Activated naive CD4-positive, alpha-beta T cell treated with anti-CD3 and anti-CD28 coated beads, Interleukin-2, amount 10 ng/mL, durations not matched to agents 7 days and 5 days (primary cell): ENCODE measurements at regions not wholly inside any gene's neighbourhood (a gene's known extent, or its start where the extent isn't known, plus 50 kb on each side); places are given as distances from the start of the nearest gene placed in this dataset.

ENCODE experiments used
- CTCF ChIA-PET: fragments of 350-600 bp; sonication (Branson Sonifier 250); formaldehyde crosslinking; loops from one replicate; lab custom pipeline; 2021; ENCODE audit warnings: antibody characterized with exemption; lab: Charles Lee
- DNase-seq: peaks from one replicate; pipeline ENCODE4 v3.0.0-alpha.2; 2020
- H3K27ac Mint-ChIP-seq: one replicate; pipeline ENCODE4 v1.8.0; 2021; ENCODE audit warnings: mild to moderate bottlenecking, moderate library complexity, mixed read lengths
- H3K27me3 Mint-ChIP-seq: one replicate; pipeline ENCODE4 v1.8.0; 2021; ENCODE audit warnings: mild to moderate bottlenecking, mixed read lengths
- H3K36me3 Mint-ChIP-seq: one replicate; pipeline ENCODE4 v1.8.0; 2021; ENCODE audit warnings: mixed read lengths
- H3K4me1 Mint-ChIP-seq: one replicate; pipeline ENCODE4 v1.8.0; 2021; ENCODE audit warnings: mixed read lengths
- H3K4me3 Mint-ChIP-seq: one replicate; pipeline ENCODE4 v1.8.0; 2021; ENCODE audit warnings: mild to moderate bottlenecking, moderate library complexity, mixed read lengths
- H3K9me3 Mint-ChIP-seq: one replicate; pipeline ENCODE4 v1.8.0; 2021; ENCODE audit warnings: mixed read lengths

GRCh38 chr4:33628296-33628695 is 2616.0 kb downstream of the ARAP2 start:
- Mint-ChIP-seq H3K9me3 (peaks cover 2% of the 10 kb centered on the region), H3K4me3 (no peak overlapping the region), H3K4me1 (no peaks in the 10 kb centered on the region), H3K27me3 (no peaks in the 10 kb centered on the region), H3K36me3 (no peaks in the 10 kb centered on the region), H3K27ac (no peak overlapping the region)
- CTCF ChIA-PET = no interaction called here
- no peak for DNase-seq

DNA sequence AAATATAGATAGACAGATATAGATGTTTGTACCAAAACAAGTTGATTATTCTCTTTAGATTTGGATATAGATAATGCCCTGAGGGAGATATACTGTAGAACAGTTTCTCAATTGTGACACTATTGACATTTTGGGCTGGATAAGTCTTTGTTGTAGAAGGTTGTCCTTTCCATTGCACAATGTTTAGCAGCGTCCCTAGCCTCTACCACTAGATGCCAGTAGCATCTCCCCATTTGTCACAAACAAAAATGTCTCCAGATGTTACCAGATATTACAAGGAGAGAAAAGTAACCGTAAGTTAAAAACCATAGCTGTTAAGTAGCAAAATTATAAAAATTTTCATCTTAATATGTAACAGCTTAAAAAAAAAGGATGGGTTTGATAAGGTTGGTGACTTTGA is 2595.3 kb downstream of the ARAP2 start:
- no peak overlapping the region for H3K4me3 Mint-ChIP-seq
- CTCF ChIA-PET = no interaction called here
- peaks cover 15% of the 10 kb centered on the region for H3K9me3 Mint-ChIP-seq
- H3K27ac Mint-ChIP-seq = no peak overlapping the region
- no peaks in the 10 kb centered on the region for H3K36me3 Mint-ChIP-seq
- H3K27me3 Mint-ChIP-seq = no peaks in the 10 kb centered on the region
- no peaks in the 10 kb centered on the region for H3K4me1 Mint-ChIP-seq
- DNase-seq = no peak

DNA sequence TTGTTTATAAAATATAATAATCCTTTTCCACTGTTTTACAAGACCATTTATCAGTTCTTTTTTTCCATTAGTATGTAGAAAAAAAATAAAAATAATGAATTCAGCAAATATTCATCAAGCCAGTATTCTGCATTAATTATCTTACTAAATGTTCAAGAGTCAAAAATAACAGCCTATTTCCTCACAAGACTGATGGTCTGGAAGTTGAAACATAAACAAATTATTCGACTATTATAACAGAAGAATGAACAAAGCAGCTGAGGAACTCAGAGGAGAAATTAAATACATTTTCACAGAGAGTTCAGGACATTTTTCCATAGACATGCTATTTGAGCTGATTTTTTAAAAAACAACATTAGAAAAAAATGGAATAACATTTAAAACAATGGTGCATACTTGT is 2594.8 kb downstream of the ARAP2 start:
- H3K4me1 Mint-ChIP-seq = no peaks in the 10 kb centered on the region
- DNase-seq = no peak
- CTCF ChIA-PET = no interaction called here
- H3K27ac Mint-ChIP-seq = no peak overlapping the region
- no peaks in the 10 kb centered on the region for H3K36me3 Mint-ChIP-seq
- no peak overlapping the region for H3K4me3 Mint-ChIP-seq
- H3K27me3 Mint-ChIP-seq = no peaks in the 10 kb centered on the region
- peaks cover 15% of the 10 kb centered on the region for H3K9me3 Mint-ChIP-seq

DNA sequence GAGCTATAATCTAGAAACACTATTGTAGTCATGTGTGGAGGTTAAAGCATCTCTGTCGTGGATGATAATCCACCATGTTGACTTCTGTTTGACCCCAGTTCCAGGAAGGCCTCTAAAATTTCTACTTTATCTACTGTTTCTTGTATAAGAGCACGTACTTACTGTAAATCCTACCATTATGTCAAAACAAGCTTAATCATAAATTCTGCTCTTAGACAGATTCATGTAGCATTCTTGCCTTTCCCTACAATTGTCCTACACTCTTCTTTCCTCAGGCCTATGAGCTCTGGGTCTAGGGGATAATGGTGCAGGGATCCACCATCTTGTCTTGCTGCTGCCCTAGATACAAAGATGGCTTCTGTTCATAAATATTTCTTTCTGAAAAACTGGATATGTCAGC is 2594.3 kb downstream of the ARAP2 start:
- no peak overlapping the region for H3K4me3 Mint-ChIP-seq
- no peaks in the 10 kb centered on the region for H3K36me3 Mint-ChIP-seq
- CTCF ChIA-PET = no interaction called here
- H3K4me1 Mint-ChIP-seq = no peaks in the 10 kb centered on the region
- no peaks in the 10 kb centered on the region for H3K27me3 Mint-ChIP-seq
- H3K27ac Mint-ChIP-seq = no peak overlapping the region
- DNase-seq = no peak
- peaks cover 15% of the 10 kb centered on the region for H3K9me3 Mint-ChIP-seq

- no peaks in the 10 kb centered on the region for H3K4me1 Mint-ChIP-seq
- DNase-seq = no peak
- CTCF ChIA-PET = interaction anchor here (0.6 kb wide), 1 partner anchor 15 kb away, joined by 3 read pairs; no protein-coding TSS in a partner anchor
These were observed 2585.3 kb downstream of the ARAP2 start for GRCh38 chr4:33658971-33659370.

GRCh38 chr4:33661636-33662035 is 2582.7 kb downstream of the ARAP2 start:
- H3K9me3 Mint-ChIP-seq = peaks cover 29% of the 10 kb centered on the region
- no peak overlapping the region for H3K4me3 Mint-ChIP-seq
- no peak for DNase-seq
- H3K36me3 Mint-ChIP-seq = no peaks in the 10 kb centered on the region
- H3K27ac Mint-ChIP-seq = no peak overlapping the region
- H3K4me1 Mint-ChIP-seq = no peaks in the 10 kb centered on the region
- CTCF ChIA-PET = no interaction called here
- no peaks in the 10 kb centered on the region for H3K27me3 Mint-ChIP-seq

More at GRCh38 chr4:33658971-33659370, 2585.3 kb downstream of the ARAP2 start:
- peaks cover 20% of the 10 kb centered on the region for H3K9me3 Mint-ChIP-seq
- H3K27me3 Mint-ChIP-seq = no peaks in the 10 kb centered on the region
- H3K4me3 Mint-ChIP-seq = no peak overlapping the region
- no peaks in the 10 kb centered on the region for H3K36me3 Mint-ChIP-seq
- H3K27ac Mint-ChIP-seq = no peak overlapping the region

DNA sequence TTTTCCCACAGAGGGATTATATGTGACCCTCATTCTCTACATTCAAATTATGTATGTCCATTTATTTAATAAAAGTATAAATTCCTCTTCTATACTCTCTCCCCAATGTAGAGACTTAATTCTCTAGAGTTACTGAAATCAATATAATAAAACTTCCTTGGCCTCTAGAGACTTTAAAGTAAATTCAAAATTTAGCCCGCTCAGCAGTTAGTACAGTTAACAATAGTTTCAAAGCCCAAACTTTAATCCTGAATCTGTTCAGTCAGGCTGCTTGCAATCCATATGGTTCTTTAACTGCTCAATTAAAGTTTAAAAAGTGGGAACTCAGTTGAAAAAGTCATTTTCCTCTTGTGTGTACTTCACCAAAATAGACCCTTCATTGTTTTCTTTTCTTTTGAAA is 2558.4 kb downstream of the ARAP2 start:
- no peak for DNase-seq
- no peak overlapping the region for H3K4me3 Mint-ChIP-seq
- no peak overlapping the region for H3K27ac Mint-ChIP-seq
- H3K4me1 Mint-ChIP-seq = no peaks in the 10 kb centered on the region
- H3K36me3 Mint-ChIP-seq = no peaks in the 10 kb centered on the region
- H3K27me3 Mint-ChIP-seq = no peaks in the 10 kb centered on the region
- peaks cover 16% of the 10 kb centered on the region for H3K9me3 Mint-ChIP-seq
- CTCF ChIA-PET = no interaction called here

GRCh38 chr4:33696041-33696440 is 2548.3 kb downstream of the ARAP2 start:
- peaks cover 8% of the 10 kb centered on the region for H3K9me3 Mint-ChIP-seq
- H3K4me1 Mint-ChIP-seq = no peaks in the 10 kb centered on the region
- no peak overlapping the region for H3K27ac Mint-ChIP-seq
- CTCF ChIA-PET = no interaction called here
- H3K36me3 Mint-ChIP-seq = no peaks in the 10 kb centered on the region
- H3K4me3 Mint-ChIP-seq = no peak overlapping the region
- no peak for DNase-seq
- H3K27me3 Mint-ChIP-seq = no peaks in the 10 kb centered on the region

DNA sequence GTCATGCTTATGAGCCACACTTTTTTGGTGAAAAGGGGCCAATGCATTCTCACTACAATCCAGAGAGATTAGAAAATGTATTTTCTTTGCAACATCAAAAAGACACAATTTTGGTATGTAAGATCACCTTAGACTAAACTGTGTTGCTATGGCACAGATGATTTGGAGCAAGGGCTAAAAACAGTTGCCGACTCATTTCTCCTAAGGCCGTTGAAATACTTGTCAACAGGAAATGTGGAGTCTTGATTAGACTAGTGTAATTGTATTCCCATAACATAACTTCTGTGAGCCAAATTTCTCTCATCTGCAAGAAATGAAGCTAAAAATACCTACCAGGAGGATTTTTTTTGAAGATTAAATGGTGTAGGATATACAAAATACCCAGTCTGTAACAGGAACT is 2547.7 kb downstream of the ARAP2 start:
- CTCF ChIA-PET = no interaction called here
- Mint-ChIP-seq H3K9me3 (peaks cover 9% of the 10 kb centered on the region), H3K36me3 (no peaks in the 10 kb centered on the region), H3K4me1 (no peaks in the 10 kb centered on the region), H3K27me3 (no peaks in the 10 kb centered on the region), H3K27ac (no peak overlapping the region), H3K4me3 (no peak overlapping the region)
- DNase-seq = no peak

- DNase-seq = no peak
These were observed 2535.1 kb downstream of the ARAP2 start for GRCh38 chr4:33709247-33709646.

GRCh38 chr4:33711826-33712225 is 2532.5 kb downstream of the ARAP2 start:
- no peak overlapping the region for H3K4me3 Mint-ChIP-seq
- H3K9me3 Mint-ChIP-seq = peaks cover 18% of the 10 kb centered on the region
- H3K4me1 Mint-ChIP-seq = no peaks in the 10 kb centered on the region
- CTCF ChIA-PET = no interaction called here
- H3K27ac Mint-ChIP-seq = no peak overlapping the region
- no peak for DNase-seq
- no peaks in the 10 kb centered on the region for H3K36me3 Mint-ChIP-seq
- no peaks in the 10 kb centered on the region for H3K27me3 Mint-ChIP-seq

More at GRCh38 chr4:33709247-33709646, 2535.1 kb downstream of the ARAP2 start:
- Mint-ChIP-seq H3K27ac (no peak overlapping the region), H3K27me3 (no peaks in the 10 kb centered on the region), H3K4me3 (no peak overlapping the region), H3K9me3 (peaks cover 21% of the 10 kb centered on the region), H3K36me3 (no peaks in the 10 kb centered on the region), H3K4me1 (no peaks in the 10 kb centered on the region)
- CTCF ChIA-PET = no interaction called here

DNA sequence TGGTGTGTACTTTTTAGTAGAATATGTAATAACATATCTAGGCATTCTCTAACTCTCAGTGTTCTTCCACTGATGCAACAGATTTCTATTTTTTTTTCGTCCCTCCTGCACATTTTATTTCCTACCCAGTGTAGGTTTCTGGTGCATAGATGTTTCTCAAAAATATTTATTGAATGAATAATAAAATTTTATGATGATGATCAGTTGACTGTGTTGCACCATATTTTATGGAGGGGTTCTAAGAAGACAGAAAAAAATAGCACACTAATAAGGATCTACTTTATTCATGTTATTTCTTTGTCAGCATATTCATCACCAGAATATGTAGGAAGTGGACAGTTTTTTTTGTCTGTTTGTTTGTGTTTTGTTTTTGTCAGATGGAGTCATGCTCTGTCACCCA is 2529.3 kb downstream of the ARAP2 start:
- CTCF ChIA-PET = no interaction called here
- Mint-ChIP-seq H3K27ac (no peak overlapping the region), H3K9me3 (peaks cover 8% of the 10 kb centered on the region), H3K36me3 (no peaks in the 10 kb centered on the region), H3K4me3 (no peak overlapping the region), H3K4me1 (no peaks in the 10 kb centered on the region), H3K27me3 (no peaks in the 10 kb centered on the region)
- DNase-seq = no peak

GRCh38 chr4:33715841-33716395 is 2528.4 kb downstream of the ARAP2 start:
- Mint-ChIP-seq H3K4me1 (no peaks in the 10 kb centered on the region), H3K36me3 (no peaks in the 10 kb centered on the region), H3K9me3 (peaks cover 4% of the 10 kb centered on the region), H3K27ac (no peak overlapping the region), H3K4me3 (no peak overlapping the region), H3K27me3 (no peaks in the 10 kb centered on the region)
- CTCF ChIA-PET = no interaction called here
- DNase-seq = no peak

- Mint-ChIP-seq H3K4me3 (no peak overlapping the region), H3K4me1 (no peaks in the 10 kb centered on the region), H3K27ac (no peak overlapping the region), H3K36me3 (no peaks in the 10 kb centered on the region), H3K9me3 (peaks cover 1% of the 10 kb centered on the region), H3K27me3 (no peaks in the 10 kb centered on the region)
- CTCF ChIA-PET = no interaction called here
- no peak for DNase-seq
These were observed 2522.1 kb downstream of the ARAP2 start for GRCh38 chr4:33722254-33722653.

DNA sequence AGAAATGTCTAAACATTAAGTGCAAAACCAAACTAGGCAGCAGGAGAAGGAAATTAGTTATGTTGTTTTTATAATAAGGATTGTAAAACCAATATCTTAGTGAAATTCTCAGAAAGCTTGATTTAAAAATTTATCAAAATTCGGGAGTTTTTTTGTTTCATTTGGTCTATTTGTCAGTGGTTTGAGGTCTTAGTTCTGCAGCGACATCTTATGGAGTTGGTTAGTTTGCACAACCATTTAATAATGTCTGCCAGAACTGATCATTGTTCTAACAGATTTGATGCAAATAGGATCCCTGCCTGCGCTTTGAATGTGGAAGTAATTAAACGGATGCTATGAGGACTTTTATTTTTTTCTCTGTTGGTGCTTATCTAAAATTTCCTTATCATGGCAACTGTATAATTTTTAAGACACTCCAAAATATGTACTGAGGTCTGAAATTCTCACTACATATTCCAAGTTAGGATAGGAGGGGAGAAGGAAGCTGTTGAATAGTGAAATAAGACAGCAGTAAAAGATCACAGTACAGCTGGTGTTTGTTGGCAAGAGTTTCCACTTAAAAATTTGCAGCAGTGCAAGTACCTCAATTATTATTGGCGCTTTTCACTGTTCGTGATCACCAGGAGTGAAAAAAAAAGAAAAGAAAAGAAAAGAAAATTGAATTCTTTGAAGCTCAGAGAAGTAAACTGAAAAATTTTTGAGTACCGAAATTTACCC is 2521.4 kb downstream of the ARAP2 start:
- CTCF ChIA-PET = no interaction called here
- Mint-ChIP-seq H3K4me3 (no peak overlapping the region), H3K4me1 (no peaks in the 10 kb centered on the region), H3K27me3 (no peaks in the 10 kb centered on the region), H3K9me3 (peaks cover 1% of the 10 kb centered on the region), H3K36me3 (no peaks in the 10 kb centered on the region), H3K27ac (no peak overlapping the region)
- no peak for DNase-seq
